HepG2 (cell line): ENCODE measurements at regions not wholly inside any gene's neighbourhood (a gene's known extent, or its start where the extent isn't known, plus 50 kb on each side); places are given as distances from the start of the nearest gene placed in this dataset.

ENCODE experiments used
- GTF2F1 ChIP-seq: fragments of 150-350 bp; IDR thresholded peaks from 2 replicates; pipeline ENCODE4 v1.6.1; 2014; ENCODE audit warnings: low read length
- NFE2L2 ChIP-seq: fragments of 150-350 bp; IDR thresholded peaks from 2 replicates; pipeline ENCODE4 v1.6.1; 2014; ENCODE audit warnings: low read length
- ZBTB40 ChIP-seq, 2 experiments: fragments of 450-650 bp in 1 of 2; sonication (generic) in 1 of 2; formaldehyde crosslinking in 1 of 2; IDR thresholded peaks; 2 replicates each; pipeline versions ENCODE4 v1.6.1 to v1.8.0; 2016 to 2022; ENCODE audit warnings: antibody characterized with exemption in 1 of 2, mild to moderate bottlenecking in 1 of 2, missing genetic modification reagents in 1 of 2

GRCh38 chr5:99998319-99998718 lies 536.9 kb upstream of the FAM174A start:
- TF ChIP-seq GTF2F1 (no peak), ZBTB40 (IDR thresholded peaks at IDR 0.05) (no peak), ZBTB40 (CRISPR knock-in tag; IDR thresholded peaks at IDR 0.05) (no peak), NFE2L2 (no peak)
